Esophagus squamous epithelium (tissue), 4 donors: ENCODE measurements at regions not wholly inside any gene's neighbourhood (a gene's known extent, or its start where the extent isn't known, plus 50 kb on each side); places are given as distances from the start of the nearest gene placed in this dataset.

Experiments
- CTCF ChIP-seq, 6 experiments: fragments of 450-650 bp in 4 of 6; fragments of 200-600 bp in 2 of 6; sonication (generic) in 2 of 6; IDR thresholded peaks; one replicate each; pipeline ENCODE4 v1.5.1; 2016 to 2019; ENCODE audit warnings: antibody characterized with exemption in 6 of 6, mild to moderate bottlenecking in 4 of 6, moderate library complexity in 4 of 6
- POLR2A ChIP-seq, 4 donors: fragments of 450-650 bp; IDR thresholded peaks; one replicate each; pipeline ENCODE4 v1.6.1; 2017; ENCODE audit warnings: antibody characterized with exemption in 4 of 4, mild to moderate bottlenecking in 4 of 4, moderate library complexity in 3 of 4

DNA sequence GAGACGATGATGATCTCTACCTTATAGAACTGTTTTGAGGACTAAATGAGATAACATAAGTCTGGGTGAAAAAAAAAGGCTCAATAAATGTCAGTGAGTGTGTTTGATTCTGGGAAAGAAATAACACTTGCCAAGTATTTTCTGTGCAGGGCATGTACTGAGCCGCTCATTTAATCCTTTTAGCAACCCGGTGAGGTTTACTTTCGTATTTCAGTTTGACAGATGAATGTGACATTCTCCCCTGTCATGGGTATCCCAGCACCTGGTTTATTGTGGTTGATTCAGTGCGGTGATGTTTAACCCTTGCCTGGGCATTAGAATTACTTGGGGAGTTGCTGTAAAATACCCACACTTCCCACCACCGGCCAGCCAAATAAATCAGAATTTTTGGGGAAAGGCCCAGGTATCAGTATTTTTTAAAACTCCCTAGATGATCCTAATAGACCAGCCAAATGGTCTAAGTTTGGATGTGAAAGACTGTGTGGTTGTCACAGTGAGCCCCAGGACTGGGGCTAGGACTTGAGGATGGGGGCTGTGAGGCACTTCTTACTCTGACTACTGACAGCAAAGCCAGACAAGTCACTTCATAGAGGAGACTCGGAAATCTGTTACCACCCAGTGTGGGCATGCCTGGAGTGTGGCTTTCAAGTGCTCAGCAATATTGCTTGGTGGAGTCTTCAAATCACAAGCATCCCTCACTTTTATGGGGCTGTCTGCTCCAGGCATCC, 100.2 kb upstream of the KCNG1 start:
- TF ChIP-seq CTCF (IDR thresholded peaks at IDR 0.05) (no peak), POLR2A (IDR thresholded peaks at IDR 0.05) (no peak)
